ENCODE measurements at regions not wholly inside any gene's neighbourhood (a gene's known extent, or its start where the extent isn't known, plus 50 kb on each side); places are given as distances from the start of the nearest gene placed in this dataset.
A peak's percentile ranks its signal among the peaks of the same experiment; 100 is the strongest.

GRCh38 chr6:42512579-42512978, 51.2 kb upstream of the UBR2 start:
- no peak overlapping the region for H3K4me2 ChIP-seq (ENCODE audit: low read length)
- no peaks in the 10 kb centered on the region for H3K79me2 ChIP-seq (ENCODE audit: control insufficient read depth, low read length)

GRCh38 chr6:42511803-42512422, 51.9 kb upstream of the UBR2 start:
- Histone ChIP-seq H3K27ac (ENCODE audit: low read depth, low read length) (no peak overlapping the region), H3K4me3 (ENCODE audit: low read length) (no peak overlapping the region), H3K36me3 (ENCODE audit: control insufficient read depth, low read length) (no peaks in the 10 kb centered on the region), H4K20me1 (ENCODE audit: control insufficient read depth, insufficient read depth, low read depth, low read length) (no peaks in the 10 kb centered on the region), H3K4me1 (ENCODE audit: control insufficient read depth, low read length) (peaks cover 58% of the 10 kb centered on the region), H3K9me2 (replicated peaks; ENCODE audit: control insufficient read depth, low read length) (no peaks in the 10 kb centered on the region), H3K9me3 (ENCODE audit: control insufficient read depth, insufficient read depth, low read length) (no peaks in the 10 kb centered on the region), H3F3A (ENCODE audit: control insufficient read depth, insufficient read depth) (peaks cover 12% of the 10 kb centered on the region), H3K79me2 (ENCODE audit: control insufficient read depth, low read length) (no peaks in the 10 kb centered on the region), H3K4me2 (ENCODE audit: low read length) (no peak overlapping the region), H3K27me3 (ENCODE audit: control insufficient read depth, low read length) (no peaks in the 10 kb centered on the region)
- no peak for TF ChIP-seq CTCF (IDR thresholded peaks at IDR 0.05; ENCODE audit: low read depth, low read length, poor library complexity, severe bottlenecking)
- no peak for TF ChIP-seq EZH2phosphoT487 (IDR thresholded peaks at IDR 0.05; ENCODE audit: borderline replicate concordance, low read length)

More at GRCh38 chr6:42512579-42512978, 51.2 kb upstream of the UBR2 start:
- Histone ChIP-seq H3K36me3 (ENCODE audit: control insufficient read depth, low read length) (no peaks in the 10 kb centered on the region), H3F3A (ENCODE audit: control insufficient read depth, insufficient read depth) (peaks cover 8% of the 10 kb centered on the region), H4K20me1 (ENCODE audit: control insufficient read depth, insufficient read depth, low read depth, low read length) (no peaks in the 10 kb centered on the region), H3K9me3 (ENCODE audit: control insufficient read depth, insufficient read depth, low read length) (no peaks in the 10 kb centered on the region), H3K4me3 (ENCODE audit: low read length) (no peak overlapping the region), H3K27me3 (ENCODE audit: control insufficient read depth, low read length) (no peaks in the 10 kb centered on the region), H3K4me1 (ENCODE audit: control insufficient read depth, low read length) (peaks cover 52% of the 10 kb centered on the region), H3K9me2 (replicated peaks; ENCODE audit: control insufficient read depth, low read length) (no peaks in the 10 kb centered on the region), H3K27ac (ENCODE audit: low read depth, low read length) (no peak overlapping the region)
- TF ChIP-seq EZH2phosphoT487 (IDR thresholded peaks at IDR 0.05; ENCODE audit: borderline replicate concordance, low read length) = no peak

GRCh38 chr6:42510795-42511194, 53.0 kb upstream of the UBR2 start:
- H3K27ac ChIP-seq (ENCODE audit: low read depth, low read length) = no peak overlapping the region
- H3K9me2 ChIP-seq (replicated peaks; ENCODE audit: control insufficient read depth, low read length) = no peaks in the 10 kb centered on the region
- no peaks in the 10 kb centered on the region for H3K9me3 ChIP-seq (ENCODE audit: control insufficient read depth, insufficient read depth, low read length)
- H3K4me3 ChIP-seq (ENCODE audit: low read length) = no peak overlapping the region
- H3K79me2 ChIP-seq (ENCODE audit: control insufficient read depth, low read length) = no peaks in the 10 kb centered on the region
- TF ChIP-seq EZH2phosphoT487 (IDR thresholded peaks at IDR 0.05; ENCODE audit: borderline replicate concordance, low read length) (no peak), CTCF (IDR thresholded peaks at IDR 0.05; ENCODE audit: low read depth, low read length, poor library complexity, severe bottlenecking) (peak; percentile 32)
- H3F3A ChIP-seq (ENCODE audit: control insufficient read depth, insufficient read depth) = peaks cover 20% of the 10 kb centered on the region
- no peak overlapping the region for H3K4me2 ChIP-seq (ENCODE audit: low read length)
- H3K4me1 ChIP-seq (ENCODE audit: control insufficient read depth, low read length) = peaks cover 69% of the 10 kb centered on the region
- H3K36me3 ChIP-seq (ENCODE audit: control insufficient read depth, low read length) = no peaks in the 10 kb centered on the region
- H4K20me1 ChIP-seq (ENCODE audit: control insufficient read depth, insufficient read depth, low read depth, low read length) = no peaks in the 10 kb centered on the region
- no peaks in the 10 kb centered on the region for H3K27me3 ChIP-seq (ENCODE audit: control insufficient read depth, low read length)

- no peaks in the 10 kb centered on the region for H3K27me3 ChIP-seq (ENCODE audit: control insufficient read depth, low read length)
- H3K36me3 ChIP-seq (ENCODE audit: control insufficient read depth, low read length) = no peaks in the 10 kb centered on the region
- no peaks in the 10 kb centered on the region for H4K20me1 ChIP-seq (ENCODE audit: control insufficient read depth, insufficient read depth, low read depth, low read length)
- no peaks in the 10 kb centered on the region for H3K79me2 ChIP-seq (ENCODE audit: control insufficient read depth, low read length)
- no peaks in the 10 kb centered on the region for H3K9me2 ChIP-seq (replicated peaks; ENCODE audit: control insufficient read depth, low read length)
- H3K4me3 ChIP-seq (ENCODE audit: low read length) = no peak overlapping the region
- no peak overlapping the region for H3K27ac ChIP-seq (ENCODE audit: low read depth, low read length)
- no peak overlapping the region for H3K4me2 ChIP-seq (ENCODE audit: low read length)
- TF ChIP-seq CTCF (IDR thresholded peaks at IDR 0.05; ENCODE audit: low read depth, low read length, poor library complexity, severe bottlenecking) (no peak), EZH2phosphoT487 (IDR thresholded peaks at IDR 0.05; ENCODE audit: borderline replicate concordance, low read length) (no peak)
- H3K4me1 ChIP-seq (ENCODE audit: control insufficient read depth, low read length) = peaks cover 66% of the 10 kb centered on the region
- H3F3A ChIP-seq (ENCODE audit: control insufficient read depth, insufficient read depth) = peaks cover 25% of the 10 kb centered on the region
- no peaks in the 10 kb centered on the region for H3K9me3 ChIP-seq (ENCODE audit: control insufficient read depth, insufficient read depth, low read length)
Observed at GRCh38 chr6:42509765-42510164, 54.1 kb upstream of the UBR2 start.

Measured in DOHH2 (cell line).